ENCODE measurements at regions not wholly inside any gene's neighbourhood (a gene's known extent, or its start where the extent isn't known, plus 50 kb on each side); places are given as distances from the start of the nearest gene placed in this dataset.

- no peak for TF ChIP-seq ZNF692 (tag by site-specific recombination; IDR thresholded peaks at IDR 0.05)
These were observed 378.0 kb upstream of the PDE4D start (continued) for GRCh38 chr5:60271517-60271916.

GRCh38 chr5:60267907-60268306 lies 374.4 kb upstream of the PDE4D start:
- no peaks in the 10 kb centered on the region for H3K4me1 ChIP-seq (ENCODE audit: control insufficient read depth, insufficient read depth, low read length)
- TF ChIP-seq PRDM6 (tag by site-specific recombination; IDR thresholded peaks at IDR 0.05), result no peak
- no peak for TF ChIP-seq ELK4 (IDR thresholded peaks at IDR 0.05; ENCODE audit: borderline replicate concordance, low read depth, low read length)
- TF ChIP-seq KLF10 (tag by site-specific recombination; IDR thresholded peaks at IDR 0.05), result no peak
- no peak for TF ChIP-seq TRIM28 (IDR thresholded peaks at IDR 0.05; ENCODE audit: borderline replicate concordance, low read length)
- TF ChIP-seq YY1 (tag by site-specific recombination; IDR thresholded peaks at IDR 0.05), result no peak
- no peak for TF ChIP-seq ZNF596 (tag by site-specific recombination; IDR thresholded peaks at IDR 0.05)
- TF ChIP-seq ZNF473 (tag by site-specific recombination; IDR thresholded peaks at IDR 0.05), result no peak
- no peak for TF ChIP-seq ZNF274 (IDR thresholded peaks at IDR 0.05; ENCODE audit: low read length)
- TF ChIP-seq ZNF274 (tag by site-specific recombination; IDR thresholded peaks at IDR 0.05; ENCODE audit: borderline replicate concordance), result no peak
- TF ChIP-seq ZBTB6 (tag by site-specific recombination; IDR thresholded peaks at IDR 0.05), result no peak
- TF ChIP-seq PRDM1 (tag by site-specific recombination; IDR thresholded peaks at IDR 0.05), result no peak
- no peak for TF ChIP-seq GLIS1 (tag by site-specific recombination; IDR thresholded peaks at IDR 0.05)
- TF ChIP-seq OVOL3 (tag by site-specific recombination; IDR thresholded peaks at IDR 0.05), result no peak
- TF ChIP-seq ZNF777 (tag by site-specific recombination; IDR thresholded peaks at IDR 0.05; ENCODE audit: borderline replicate concordance), result no peak
- ChIA-PET CTCF (interaction anchor here (0.9 to 1.8 kb wide), 2 partner anchors 12 to 19 kb away, joined by 4 to 8 read pairs; no protein-coding TSS in a partner anchor), POLR2A (no interaction called here)
- H3K36me3 ChIP-seq (ENCODE audit: control insufficient read depth in 2 of 2, insufficient read depth in 1 of 2, low read length in 2 of 2), result no peaks in the 10 kb centered on the region
- no peaks in the 10 kb centered on the region for H3K9me3 ChIP-seq (ENCODE audit: control insufficient read depth, insufficient read depth, low read depth, low read length)
- H3K27ac ChIP-seq (ENCODE audit: extremely low read depth, low read depth, low read length), result no peak overlapping the region
- H3K4me3 ChIP-seq (ENCODE audit: low read depth, low read length), result no peak overlapping the region

GRCh38 chr5:60263346-60263745 lies 369.8 kb upstream of the PDE4D start:
- Histone ChIP-seq H3K4me1 (ENCODE audit: control insufficient read depth, insufficient read depth, low read length) (no peaks in the 10 kb centered on the region), H3K9me3 (ENCODE audit: control insufficient read depth, insufficient read depth, low read depth, low read length) (no peaks in the 10 kb centered on the region), H3K27ac (ENCODE audit: extremely low read depth, low read depth, low read length) (no peak overlapping the region), H3K4me3 (ENCODE audit: low read depth, low read length) (no peak overlapping the region), H3K36me3 (ENCODE audit: control insufficient read depth in 2 of 2, insufficient read depth in 1 of 2, low read length in 2 of 2) (no peaks in the 10 kb centered on the region)
- POLR2A ChIA-PET, result no interaction called here
- CTCF ChIA-PET, result interaction anchor here (1.1 kb wide), 1 partner anchor 24 kb away, joined by 3 read pairs; no protein-coding TSS in a partner anchor
- TF ChIP-seq ZNF133 (tag by site-specific recombination; IDR thresholded peaks at IDR 0.05) (no peak), KLF8 (tag by site-specific recombination; IDR thresholded peaks at IDR 0.05) (no peak), FEZF1 (tag by site-specific recombination; IDR thresholded peaks at IDR 0.05) (no peak), ZNF629 (tag by site-specific recombination; IDR thresholded peaks at IDR 0.05) (no peak), ZNF558 (tag by site-specific recombination; IDR thresholded peaks at IDR 0.05) (no peak), ZNF621 (tag by site-specific recombination; IDR thresholded peaks at IDR 0.05) (no peak), ZNF26 (tag by site-specific recombination; IDR thresholded peaks at IDR 0.05) (no peak), ZNF354C (tag by site-specific recombination; IDR thresholded peaks at IDR 0.05; ENCODE audit: borderline replicate concordance, low read depth) (no peak), ZNF157 (tag by site-specific recombination; IDR thresholded peaks at IDR 0.05) (no peak), SP3 (tag by site-specific recombination; IDR thresholded peaks at IDR 0.05) (no peak), ZNF266 (tag by site-specific recombination; IDR thresholded peaks at IDR 0.05; ENCODE audit: low read depth) (no peak), ZNF449 (tag by site-specific recombination; IDR thresholded peaks at IDR 0.05) (no peak), ZNF426 (tag by site-specific recombination; IDR thresholded peaks at IDR 0.05) (no peak)
